NCI-H345 treated with DMSO at 0.1 percent for 48 hours (cell line): ENCODE measurements at regions not wholly inside any gene's neighbourhood (a gene's known extent, or its start where the extent isn't known, plus 50 kb on each side); places are given as distances from the start of the nearest gene placed in this dataset.
"Not testable (repeated sequence)": the region's sequence is repeated elsewhere in the genome, so short reads cannot be mapped to it uniquely, and the experiment has no call there.

Experiments used
- DNase-seq: peaks from one replicate; lab custom pipeline; 2025; ENCODE audit not compliant: unreplicated experiment; lab: John Stamatoyannopoulos, UW

DNA sequence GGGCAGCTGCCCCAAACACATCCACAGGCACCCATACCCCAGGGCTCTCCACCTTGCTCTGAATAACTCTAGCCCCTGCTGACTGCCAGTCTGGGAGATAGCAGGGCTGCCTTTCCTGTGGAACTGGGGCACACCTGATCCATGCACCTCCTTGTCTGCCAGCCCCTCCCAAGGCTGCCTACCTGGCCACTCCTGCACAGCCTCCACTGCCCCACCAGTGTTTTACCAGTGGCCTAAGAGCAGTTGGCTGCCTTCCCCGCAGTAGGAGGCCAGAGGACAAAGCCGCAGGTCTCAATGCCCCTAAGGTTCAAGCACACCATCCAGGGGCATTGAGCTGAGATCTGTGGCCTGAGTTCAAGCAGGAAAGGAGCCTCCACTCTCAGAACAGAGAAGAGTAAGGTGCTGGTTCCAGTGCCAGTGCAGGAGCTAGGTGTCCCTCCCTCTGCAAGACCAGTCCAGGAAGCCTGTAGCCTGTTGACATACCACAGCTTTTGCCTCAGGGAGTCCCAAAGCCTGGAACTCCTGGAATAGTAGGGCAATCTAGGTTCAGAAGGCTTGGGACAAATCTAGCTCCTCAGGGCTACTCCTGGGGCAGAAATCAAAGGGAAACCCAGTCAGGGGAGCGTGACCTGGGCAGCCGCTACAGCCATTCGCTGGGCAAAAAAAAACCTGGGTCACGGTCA is 514.5 kb upstream of the PTGER4 start:
- DNase-seq: no peak

DNA sequence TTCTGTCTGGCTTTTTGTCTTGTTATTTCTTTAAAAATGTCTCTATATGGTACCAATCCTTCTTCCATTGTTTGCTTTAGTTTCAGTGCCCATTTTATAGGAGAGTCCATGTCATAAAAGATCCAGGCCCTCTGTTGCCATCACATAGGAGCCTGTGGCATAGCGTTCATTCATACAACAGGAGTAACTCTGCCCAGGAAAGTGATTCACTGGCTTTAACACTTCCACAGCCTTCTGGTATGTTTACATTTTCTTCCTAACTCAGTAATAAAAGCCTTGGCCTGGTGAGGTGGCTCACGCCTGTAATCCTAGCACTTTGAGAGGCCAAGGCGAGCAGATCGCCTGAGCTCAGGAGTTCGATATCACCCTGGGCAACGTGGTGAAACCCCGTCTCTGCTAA is 519.3 kb upstream of the PTGER4 start:
- no peak for DNase-seq

DNA sequence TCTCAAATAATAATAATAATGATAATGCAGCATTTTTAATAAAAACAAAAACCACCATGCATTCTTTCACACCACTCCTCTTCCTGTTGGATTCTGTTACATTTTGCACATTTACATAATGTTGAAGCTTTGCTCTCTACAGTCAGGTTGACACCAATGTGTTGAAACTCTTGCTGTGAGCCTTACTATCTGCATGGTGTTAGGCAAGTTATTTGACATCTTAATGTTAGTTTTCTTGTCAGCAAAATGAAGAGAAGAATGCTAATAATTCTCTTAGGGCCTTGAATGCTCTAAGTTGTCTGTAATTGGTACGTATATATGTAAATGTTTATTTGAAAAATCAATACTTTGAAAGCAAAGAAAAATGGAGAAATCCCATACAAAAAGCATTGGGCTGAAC is 525.5 kb upstream of the PTGER4 start:
- no peak for DNase-seq

DNA sequence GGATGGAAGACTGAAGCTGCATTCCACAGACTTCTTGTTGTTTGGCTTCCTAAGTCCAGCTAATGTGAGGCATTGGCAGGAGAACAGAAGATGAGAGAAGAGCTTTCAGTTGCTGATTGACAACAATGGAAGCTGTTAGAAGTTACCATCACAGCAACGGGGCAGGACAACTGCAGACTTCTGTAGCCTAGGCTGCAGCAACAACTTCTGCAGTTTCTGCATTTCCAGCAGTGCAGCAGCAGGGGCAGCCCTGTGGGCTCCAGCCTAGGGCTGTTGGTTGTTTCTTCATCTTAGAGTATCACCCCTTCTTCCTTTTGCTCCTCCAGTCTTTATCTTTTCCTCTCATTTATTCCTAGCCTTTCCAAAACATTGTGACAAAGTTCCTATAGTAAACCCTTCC is 528.8 kb upstream of the PTGER4 start:
- no peak for DNase-seq

DNA sequence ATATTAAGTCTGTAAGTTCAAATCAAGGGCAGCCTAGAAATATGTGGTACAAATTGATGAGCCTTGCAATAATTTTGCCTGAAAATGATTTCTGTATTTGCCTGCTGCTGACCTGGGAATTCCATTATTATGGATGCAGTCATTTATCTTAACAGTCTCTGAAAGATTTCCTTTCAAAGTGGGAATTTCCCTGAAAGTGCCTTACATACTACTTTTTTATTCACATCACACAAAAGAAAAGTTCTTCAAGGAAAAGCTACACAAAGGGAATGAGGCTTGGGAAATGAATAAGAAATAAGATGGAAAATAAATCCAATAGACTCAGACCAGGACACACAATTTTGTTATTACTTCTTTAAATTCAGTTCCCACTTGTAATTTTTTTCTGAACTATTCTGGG is 537.8 kb upstream of the PTGER4 start:
- DNase-seq: no peak

- DNase-seq: no peak
Observed at GRCh38 chr5:40141418-40141817, 538.3 kb upstream of the PTGER4 start.

DNA sequence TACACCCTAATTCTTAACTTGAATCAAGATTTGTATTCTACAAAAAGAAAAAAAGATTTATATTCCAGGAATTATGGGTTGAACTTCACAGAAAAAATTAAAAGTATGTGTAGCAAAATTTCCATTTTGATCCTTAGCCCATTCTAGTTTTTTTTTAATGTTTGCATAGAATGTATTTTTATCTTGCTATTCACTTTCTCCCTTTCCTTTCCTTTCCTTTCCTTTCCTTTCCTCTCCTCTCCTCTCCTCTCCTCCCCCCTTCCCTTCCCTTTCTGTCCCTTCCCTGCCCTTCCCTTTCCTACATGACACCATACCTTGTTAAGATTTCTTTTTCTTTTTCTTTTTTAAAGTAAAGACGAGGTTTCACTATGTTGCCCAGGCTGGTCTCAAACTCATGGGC is 542.5 kb upstream of the PTGER4 start:
- no peak for DNase-seq

- DNase-seq: no peak
Observed at GRCh38 chr5:40134883-40135520, 544.7 kb upstream of the PTGER4 start.

GRCh38 chr5:40124367-40124766 is 555.3 kb upstream of the PTGER4 start:
- DNase-seq: no peak

GRCh38 chr5:40121236-40121635 is 558.5 kb upstream of the PTGER4 start:
- no peak for DNase-seq

DNA sequence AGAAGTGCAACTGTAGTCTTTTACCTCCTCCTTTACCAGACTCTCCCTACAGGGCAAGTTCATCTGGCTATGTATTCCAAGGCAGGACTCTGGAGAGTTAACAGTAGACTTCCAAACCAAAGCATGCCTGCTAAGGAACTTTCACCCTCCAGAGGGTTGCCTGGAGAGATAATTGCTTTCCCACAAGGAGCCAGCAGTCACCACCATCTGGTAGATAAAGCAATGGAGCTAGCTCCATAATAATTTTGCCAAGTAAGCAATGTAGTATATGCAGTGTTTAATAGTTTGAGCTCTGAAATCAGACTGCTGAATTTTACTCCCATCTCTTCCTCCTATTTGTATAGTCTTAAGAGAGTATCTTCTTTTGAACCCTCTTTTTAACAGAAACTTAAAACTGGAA is 566.8 kb upstream of the PTGER4 start:
- no peak for DNase-seq

DNA sequence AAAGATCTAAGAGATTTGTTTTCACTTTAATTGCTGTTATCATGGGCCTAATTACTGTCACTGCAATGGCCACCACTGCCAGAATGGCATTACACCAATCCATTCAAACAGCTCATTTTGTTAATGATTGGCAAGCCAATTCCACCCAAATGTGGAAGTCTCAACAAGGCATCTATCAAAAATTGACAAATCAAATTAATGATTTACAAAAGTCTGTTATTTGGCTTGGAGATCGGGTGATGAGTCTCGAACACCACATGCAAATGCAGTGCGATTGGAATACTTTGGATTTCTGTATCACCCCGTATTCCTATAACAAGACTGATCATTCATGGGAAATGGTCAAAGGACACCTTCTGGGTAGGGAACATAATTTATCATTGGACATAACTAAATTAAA is 568.7 kb upstream of the PTGER4 start:
- DNase-seq: not testable (repeated sequence)

- DNase-seq: not testable (repeated sequence)
Observed at GRCh38 chr5:40108764-40109390, 570.8 kb upstream of the PTGER4 start.

GRCh38 chr5:40107786-40108185 is 571.9 kb upstream of the PTGER4 start:
- DNase-seq: not testable (repeated sequence)

GRCh38 chr5:40106847-40107246 is 572.9 kb upstream of the PTGER4 start:
- no peak for DNase-seq

DNA sequence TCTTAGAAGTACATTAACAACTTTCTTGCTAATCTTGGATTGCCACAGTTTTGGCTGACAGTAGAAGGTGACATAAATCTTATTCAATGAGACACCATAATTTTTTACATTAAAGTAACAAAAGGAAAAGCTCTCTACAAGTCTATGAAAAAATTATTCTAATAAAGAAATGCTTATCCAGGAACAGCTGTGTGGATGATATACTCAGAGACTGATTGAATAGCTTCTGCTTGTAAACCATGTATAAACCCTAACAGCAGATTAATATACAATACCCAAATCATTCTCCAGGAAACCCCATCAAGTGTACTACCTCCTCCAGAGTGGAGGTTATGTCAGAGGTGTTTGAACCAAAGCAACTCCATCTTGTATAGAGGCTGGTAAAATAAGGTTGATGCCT is 581.4 kb upstream of the PTGER4 start:
- DNase-seq: no peak

DNA sequence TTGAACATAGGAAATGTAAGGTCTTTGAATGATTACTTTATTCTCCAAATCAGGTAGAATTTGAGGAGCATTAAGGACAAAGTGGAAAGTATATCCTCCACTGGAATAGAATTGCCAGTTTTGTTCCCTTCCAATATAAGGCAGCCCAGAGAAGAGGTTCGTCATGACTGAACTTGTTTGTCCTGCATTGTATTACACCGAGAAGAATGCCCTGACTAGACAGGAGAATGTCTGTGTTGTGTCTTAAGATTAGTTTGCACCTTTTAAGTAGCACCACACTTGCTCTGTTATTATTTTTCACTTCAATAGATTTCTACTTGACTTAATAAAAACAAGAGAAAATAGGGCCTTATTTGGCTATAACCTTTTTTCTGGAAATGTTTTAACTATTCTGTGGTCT is 586.2 kb upstream of the PTGER4 start:
- DNase-seq: no peak

GRCh38 chr5:40089269-40089668 is 590.4 kb upstream of the PTGER4 start:
- no peak for DNase-seq

GRCh38 chr5:40084614-40085013 is 595.1 kb upstream of the PTGER4 start:
- DNase-seq: no peak

DNA sequence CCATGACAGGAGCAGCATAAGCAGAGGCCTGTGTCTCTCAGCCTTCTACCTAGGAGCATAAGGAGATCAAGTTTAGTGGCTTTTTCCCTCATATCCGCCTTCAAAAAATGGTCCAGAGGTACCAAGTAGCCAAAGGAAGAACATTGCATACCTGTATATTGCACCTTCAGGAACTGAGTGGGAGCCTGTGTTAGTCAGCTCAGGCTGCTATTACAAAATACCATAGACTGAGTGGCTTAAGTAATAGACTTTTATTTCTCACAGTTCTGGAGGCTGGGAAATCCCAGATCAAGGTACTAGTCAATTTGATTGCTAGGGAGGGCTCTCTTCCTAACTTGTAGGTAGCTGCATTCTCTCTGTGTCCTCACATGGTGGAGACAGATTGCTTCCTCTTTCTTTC is 597.4 kb upstream of the PTGER4 start:
- no peak for DNase-seq

GRCh38 chr5:40080191-40080590 is 599.5 kb upstream of the PTGER4 start:
- no peak for DNase-seq

GRCh38 chr5:40078898-40079575 is 600.7 kb upstream of the PTGER4 start:
- no peak for DNase-seq
